Mononuclear cell (primary cell): ENCODE measurements at regions not wholly inside any gene's neighbourhood (a gene's known extent, or its start where the extent isn't known, plus 50 kb on each side); places are given as distances from the start of the nearest gene placed in this dataset.
"Not testable (repeated sequence)": the region's sequence is repeated elsewhere in the genome, so short reads cannot be mapped to it uniquely, and the experiment has no call there.

Experiments
- H3K27me3 ChIP-seq: 2 replicates; pipeline ENCODE4 v1.6.0; 2011; ENCODE audit warnings: low read length, control low read depth; ENCODE audit not compliant: insufficient read depth
- H3K4me1 ChIP-seq: 2 replicates; pipeline ENCODE4 v1.5.1; 2011; ENCODE audit warnings: mild to moderate bottlenecking, low read length, control low read depth; ENCODE audit not compliant: insufficient read depth
- H3K4me3 ChIP-seq: 2 replicates; pipeline ENCODE4 v1.5.1; 2011; ENCODE audit warnings: mild to moderate bottlenecking, low read length, moderate library complexity
- H3K9me3 ChIP-seq: 2 replicates; pipeline ENCODE4 v1.5.1; 2011; ENCODE audit warnings: low read depth, mild to moderate bottlenecking, control low read depth, low read length

- no peaks in the 10 kb centered on the region for H3K4me1 ChIP-seq
- H3K9me3 ChIP-seq, result no peaks in the 10 kb centered on the region
- no peaks in the 10 kb centered on the region for H3K27me3 ChIP-seq
- no peak overlapping the region for H3K4me3 ChIP-seq
Observed at GRCh38 chr15:93372208-93372864, 283.3 kb upstream of the RGMA start.

GRCh38 chr15:93366387-93367100, 277.5 kb upstream of the RGMA start:
- Histone ChIP-seq H3K4me1 (no peaks in the 10 kb centered on the region), H3K9me3 (no peaks in the 10 kb centered on the region)

GRCh38 chr15:93362821-93363220, 273.8 kb upstream of the RGMA start:
- H3K9me3 ChIP-seq, result no peaks in the 10 kb centered on the region

More at GRCh38 chr15:93366387-93367100, 277.5 kb upstream of the RGMA start:
- no peak overlapping the region for H3K4me3 ChIP-seq
- H3K27me3 ChIP-seq, result no peaks in the 10 kb centered on the region

GRCh38 chr15:93362203-93362602, 273.2 kb upstream of the RGMA start:
- Histone ChIP-seq H3K9me3 (no peaks in the 10 kb centered on the region), H3K4me1 (no peaks in the 10 kb centered on the region), H3K27me3 (no peaks in the 10 kb centered on the region), H3K4me3 (no peak overlapping the region)

More at GRCh38 chr15:93362821-93363220, 273.8 kb upstream of the RGMA start:
- no peaks in the 10 kb centered on the region for H3K27me3 ChIP-seq
- H3K4me1 ChIP-seq, result no peaks in the 10 kb centered on the region
- H3K4me3 ChIP-seq, result no peak overlapping the region

- Histone ChIP-seq H3K4me3 (no peak overlapping the region), H3K9me3 (no peaks in the 10 kb centered on the region), H3K27me3 (no peaks in the 10 kb centered on the region), H3K4me1 (no peaks in the 10 kb centered on the region)
Observed at GRCh38 chr15:93361703-93362102, 272.7 kb upstream of the RGMA start.

GRCh38 chr15:93360976-93361375, 272.0 kb upstream of the RGMA start:
- no peaks in the 10 kb centered on the region for H3K4me1 ChIP-seq

GRCh38 chr15:93360318-93360717, 271.3 kb upstream of the RGMA start:
- Histone ChIP-seq H3K4me1 (no peaks in the 10 kb centered on the region), H3K9me3 (no peaks in the 10 kb centered on the region), H3K27me3 (no peaks in the 10 kb centered on the region)

More at GRCh38 chr15:93360976-93361375, 272.0 kb upstream of the RGMA start:
- Histone ChIP-seq H3K27me3 (no peaks in the 10 kb centered on the region), H3K4me3 (no peak overlapping the region), H3K9me3 (no peaks in the 10 kb centered on the region)

GRCh38 chr15:93359425-93360131, 270.6 kb upstream of the RGMA start:
- no peaks in the 10 kb centered on the region for H3K9me3 ChIP-seq
- H3K4me3 ChIP-seq, result no peak overlapping the region
- H3K27me3 ChIP-seq, result no peaks in the 10 kb centered on the region
- no peaks in the 10 kb centered on the region for H3K4me1 ChIP-seq

More at GRCh38 chr15:93360318-93360717, 271.3 kb upstream of the RGMA start:
- H3K4me3 ChIP-seq, result no peak overlapping the region

- H3K9me3 ChIP-seq, result no peaks in the 10 kb centered on the region
- H3K27me3 ChIP-seq, result no peaks in the 10 kb centered on the region
- no peak overlapping the region for H3K4me3 ChIP-seq
- H3K4me1 ChIP-seq, result no peaks in the 10 kb centered on the region
Observed at GRCh38 chr15:93359060-93359408, 270.0 kb upstream of the RGMA start.

GRCh38 chr15:93358166-93359059, 269.4 kb upstream of the RGMA start:
- H3K4me3 ChIP-seq, result no peak overlapping the region
- no peaks in the 10 kb centered on the region for H3K27me3 ChIP-seq
- no peaks in the 10 kb centered on the region for H3K9me3 ChIP-seq
- no peaks in the 10 kb centered on the region for H3K4me1 ChIP-seq

- no peak overlapping the region for H3K4me3 ChIP-seq
- no peaks in the 10 kb centered on the region for H3K4me1 ChIP-seq
- H3K27me3 ChIP-seq, result peaks cover 2% of the 10 kb centered on the region
- H3K9me3 ChIP-seq, result no peaks in the 10 kb centered on the region
Observed at GRCh38 chr15:93348711-93349545, 259.9 kb upstream of the RGMA start.

- Histone ChIP-seq H3K4me1 (no peaks in the 10 kb centered on the region), H3K9me3 (no peaks in the 10 kb centered on the region), H3K4me3 (no peak overlapping the region), H3K27me3 (peaks cover 2% of the 10 kb centered on the region)
Observed at GRCh38 chr15:93347986-93348385, 259.0 kb upstream of the RGMA start.

- Histone ChIP-seq H3K4me1 (no peaks in the 10 kb centered on the region), H3K9me3 (no peaks in the 10 kb centered on the region), H3K27me3 (peaks cover 2% of the 10 kb centered on the region), H3K4me3 (no peak overlapping the region)
Observed at GRCh38 chr15:93345981-93346380, 257.0 kb upstream of the RGMA start.

- H3K4me3 ChIP-seq, H3K27me3 ChIP-seq, H3K9me3 ChIP-seq, H3K4me1 ChIP-seq: not testable (repeated sequence)
Observed at GRCh38 chr15:93343402-93343801, 254.4 kb upstream of the RGMA start.
